Posterior vena cava (tissue), 2 donors: ENCODE measurements at regions not wholly inside any gene's neighbourhood (a gene's known extent, or its start where the extent isn't known, plus 50 kb on each side); places are given as distances from the start of the nearest gene placed in this dataset.
"Not testable (repeated sequence)": the region's sequence is repeated elsewhere in the genome, so short reads cannot be mapped to it uniquely, and the experiment has no call there.

Experiments used
- DNase-seq: peaks from one replicate; pipeline ENCODE4 v3.0.0-alpha.2; 2020; ENCODE audit warnings: low spot score
- intact Hi-C, 2 donors: fragments of 100-400 bp; cut with DNase I; formaldehyde crosslinking; loops; one replicate each; pipeline versions ENCODE4 v1.14.1 to v1.14.2; 2022 to 2023
- donor health status: DM: yes; HTN: yes; CAD: no.
- donor health status: DM: yes; HTN: yes; CAD: no.

DNA sequence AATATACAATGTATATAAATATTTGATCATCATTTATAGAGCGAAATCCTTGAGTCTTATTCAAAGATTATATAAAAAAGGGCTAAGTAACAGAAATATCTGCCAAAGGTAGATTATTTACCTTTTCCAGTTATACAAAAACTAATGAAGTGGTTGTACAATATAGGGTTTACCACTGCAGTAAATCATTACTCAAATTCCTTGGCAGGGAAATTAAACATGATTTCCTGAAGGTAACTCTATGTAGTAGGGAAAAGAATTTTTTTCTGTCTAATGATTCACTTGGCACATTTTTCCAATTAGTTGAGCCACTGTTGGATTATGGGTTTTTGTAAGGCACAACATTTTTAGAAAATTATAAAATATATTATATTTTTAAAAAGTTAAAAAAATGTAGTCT lies 129.6 kb downstream of the NR2F2 start:
- no peak for DNase-seq
- intact Hi-C loops: no loop called here

- DNase-seq: no peak
- intact Hi-C loops: no loop called here
These were observed 132.6 kb downstream of the NR2F2 start for GRCh38 chr15:96462768-96463750.

DNA sequence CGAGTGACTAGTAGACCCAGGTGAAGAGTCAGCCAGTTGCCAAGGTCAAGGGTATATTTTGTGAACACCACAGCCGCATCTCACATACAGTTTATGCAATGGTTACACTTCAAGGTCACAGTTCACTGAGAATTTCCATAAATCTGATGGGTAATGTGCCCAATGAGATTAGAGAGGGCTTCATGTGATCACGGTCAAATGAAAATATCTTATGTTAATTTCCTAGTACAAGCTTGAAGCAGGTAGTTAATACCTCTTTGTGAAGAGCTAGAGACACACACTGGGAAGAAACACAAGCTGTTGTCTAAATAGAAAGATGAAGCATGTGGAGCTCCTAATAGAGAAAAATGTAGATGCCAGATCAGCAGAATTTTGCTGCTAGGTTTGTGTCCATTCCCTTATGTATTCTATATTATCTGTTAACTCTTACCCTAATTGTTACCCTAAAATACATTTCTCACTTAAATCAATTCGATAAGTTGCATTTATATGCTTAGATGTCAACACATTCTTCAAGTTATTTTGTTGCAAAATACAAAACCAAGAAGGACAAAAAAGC lies 136.0 kb downstream of the NR2F2 start:
- no peak for DNase-seq
- intact Hi-C loops: no loop called here

DNA sequence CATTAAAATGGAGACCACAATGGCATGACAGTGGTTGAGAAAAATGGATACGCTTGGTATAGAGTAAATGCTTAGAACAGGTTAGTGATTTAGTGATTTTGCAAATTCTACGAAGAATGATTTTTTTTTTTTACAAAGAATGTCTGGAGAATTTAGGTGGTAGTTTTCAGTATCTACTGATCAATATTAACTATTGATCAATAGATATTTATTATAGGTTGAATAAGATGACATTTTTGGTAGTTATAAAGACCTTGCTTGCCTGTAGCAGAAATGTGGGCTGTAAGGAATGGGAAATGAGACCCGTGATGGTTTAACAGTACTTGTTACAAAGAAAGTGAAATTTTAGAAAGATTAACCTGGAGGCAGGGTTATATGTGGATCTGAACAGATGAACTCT lies 137.5 kb downstream of the NR2F2 start:
- intact Hi-C loops: no loop called here
- no peak for DNase-seq

- intact Hi-C loops: no loop called here
- no peak for DNase-seq
These were observed 140.3 kb downstream of the NR2F2 start for GRCh38 chr15:96470681-96471310.

- DNase-seq: no peak
- intact Hi-C loops: no loop called here
These were observed 142.2 kb downstream of the NR2F2 start for GRCh38 chr15:96472681-96473080.

DNA sequence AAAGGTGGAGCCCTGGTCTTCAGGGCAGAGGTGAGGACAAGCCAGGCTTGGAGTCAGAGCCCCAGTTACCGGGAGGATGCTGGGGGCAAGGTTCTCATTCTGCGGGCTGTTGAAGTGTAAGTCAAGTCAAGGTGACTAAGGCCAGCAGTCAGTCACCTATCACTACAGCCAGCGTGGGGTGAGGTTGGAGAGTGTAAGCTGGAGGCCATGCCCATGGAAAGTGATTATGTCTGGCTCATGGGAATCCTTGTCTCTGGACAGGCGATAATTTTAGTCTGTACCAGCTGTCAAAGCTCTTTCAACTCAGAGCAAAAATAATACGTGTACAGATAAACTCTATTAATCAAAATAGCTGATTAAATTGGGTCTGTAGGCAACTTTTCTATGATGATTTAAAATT lies 143.1 kb downstream of the NR2F2 start:
- intact Hi-C loops: no loop called here
- no peak for DNase-seq

- intact Hi-C loops: no loop called here
- DNase-seq: no peak
These were observed 143.7 kb downstream of the NR2F2 start for GRCh38 chr15:96474231-96474664.

DNA sequence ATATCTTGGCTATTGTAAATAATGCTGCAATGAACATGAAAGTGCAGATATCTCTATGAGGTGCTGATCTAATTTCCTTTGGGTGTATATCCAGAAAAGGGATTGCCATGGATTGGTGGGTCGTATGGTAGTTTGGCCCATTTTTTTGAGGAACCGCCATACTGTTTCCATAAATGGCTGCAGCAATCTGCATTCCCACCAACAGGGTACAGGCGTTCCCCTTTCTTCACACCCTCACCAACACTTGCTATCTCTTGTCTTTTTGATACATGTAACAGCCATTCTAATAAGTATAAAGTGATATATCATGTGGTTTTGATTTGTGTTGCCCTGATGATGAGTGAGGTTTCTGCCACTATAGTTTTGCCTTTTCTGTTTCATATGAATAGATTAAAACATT lies 146.7 kb downstream of the NR2F2 start:
- no peak for DNase-seq
- intact Hi-C loops: no loop called here

DNA sequence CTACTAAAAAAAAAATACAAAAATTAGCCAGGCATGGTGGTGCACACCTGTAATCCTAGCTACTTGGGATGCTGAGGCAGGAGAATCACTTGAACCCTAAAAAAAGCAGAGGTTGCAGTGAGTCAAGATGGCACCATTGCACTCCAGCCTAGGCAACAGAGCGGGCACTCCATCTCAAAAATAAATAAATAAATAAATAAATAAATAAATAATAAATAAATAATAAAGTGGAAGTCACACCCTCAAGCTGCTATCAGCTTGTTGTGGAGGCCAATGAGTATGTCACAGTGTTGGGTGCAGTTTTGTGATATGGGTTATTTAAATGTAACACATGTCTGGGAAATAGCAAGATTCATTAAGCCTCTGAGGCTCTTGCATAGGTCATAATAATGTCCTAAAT lies 153.9 kb downstream of the NR2F2 start:
- DNase-seq, intact Hi-C loops: not testable (repeated sequence)

- intact Hi-C loops: no loop called here
These were observed 154.3 kb downstream of the NR2F2 start for GRCh38 chr15:96484830-96485229.

DNA sequence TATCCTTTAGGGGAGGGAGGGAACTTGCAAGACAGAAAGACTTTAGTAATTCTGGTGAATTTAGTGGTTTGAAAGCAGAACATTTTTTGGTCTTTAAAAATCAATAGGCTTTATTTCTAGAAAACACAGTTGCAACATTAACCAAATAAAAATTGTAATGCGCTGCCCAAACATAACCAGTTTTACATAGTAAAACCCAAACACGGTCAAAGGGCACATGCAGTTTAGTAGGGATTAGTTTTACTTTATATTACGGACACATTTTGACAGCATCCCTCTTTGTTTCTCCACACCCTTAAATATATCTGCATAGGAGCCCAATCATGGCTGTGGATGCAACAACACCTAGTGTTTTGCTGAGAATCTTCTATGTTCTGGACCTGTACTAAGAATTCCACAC lies 156.7 kb downstream of the NR2F2 start:
- DNase-seq: no peak
- intact Hi-C loops: no loop called here

More at GRCh38 chr15:96484830-96485229, 154.3 kb downstream of the NR2F2 start:
- DNase-seq: no peak

DNA sequence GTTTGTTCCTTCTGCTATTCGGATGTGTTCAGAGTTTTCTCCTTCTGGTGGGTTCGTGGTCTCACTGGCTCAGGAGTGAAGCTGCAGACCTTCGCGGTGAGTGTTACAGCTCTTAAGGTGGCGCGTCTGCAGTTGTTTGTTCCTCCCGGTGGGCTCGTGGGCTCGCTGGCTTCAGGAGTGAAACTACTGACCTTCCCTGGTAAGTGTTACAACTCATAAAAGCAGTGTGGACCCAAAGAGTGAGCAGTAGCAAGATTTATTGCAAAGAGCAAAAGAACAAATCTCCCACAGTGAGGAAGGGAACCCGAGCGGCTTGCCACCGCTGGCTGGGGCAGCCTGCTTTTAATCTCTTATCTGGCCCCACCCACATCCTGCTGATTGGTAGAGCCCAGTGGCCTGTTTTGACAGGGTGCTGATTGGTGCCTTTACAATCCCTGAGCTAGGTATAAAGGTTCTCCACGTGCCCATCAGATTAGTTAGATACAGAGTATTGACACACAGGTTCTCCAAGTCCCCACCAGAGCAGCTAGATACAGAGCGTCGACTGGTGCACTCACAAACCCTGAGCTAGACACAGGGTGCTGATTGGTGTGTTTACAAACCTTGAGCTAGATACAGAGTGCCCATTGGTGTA lies 160.7 kb downstream of the NR2F2 start:
- intact Hi-C loops, DNase-seq: not testable (repeated sequence)

- intact Hi-C loops: not testable (repeated sequence)
These were observed 161.5 kb downstream of the NR2F2 start for GRCh38 chr15:96491700-96492644.

GRCh38 chr15:96494505-96494904 lies 164.0 kb downstream of the NR2F2 start:
- intact Hi-C loops: no loop called here

More at GRCh38 chr15:96491700-96492644, 161.5 kb downstream of the NR2F2 start:
- DNase-seq: not testable (repeated sequence)

GRCh38 chr15:96495386-96495785 lies 164.9 kb downstream of the NR2F2 start:
- intact Hi-C loops: no loop called here
- no peak for DNase-seq

More at GRCh38 chr15:96494505-96494904, 164.0 kb downstream of the NR2F2 start:
- DNase-seq: no peak

DNA sequence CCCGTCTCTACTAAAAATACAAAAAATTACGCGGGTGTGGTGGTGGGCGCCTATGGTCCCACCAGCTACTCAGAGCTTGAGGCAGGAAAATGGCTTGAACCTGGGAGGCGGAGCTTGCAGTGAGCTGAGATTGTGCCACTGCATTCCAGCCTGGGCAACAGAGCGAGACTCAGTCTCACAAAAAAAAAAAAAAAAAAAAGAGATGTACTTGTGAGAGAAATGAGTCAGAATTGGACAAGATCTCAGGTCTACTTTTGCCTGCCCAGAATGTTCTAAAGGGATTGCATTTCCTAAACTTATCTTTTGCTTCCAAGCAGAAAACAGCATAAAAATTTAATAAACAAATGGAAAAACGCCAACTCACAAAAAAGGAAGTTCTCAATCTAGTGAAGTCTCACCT lies 167.5 kb downstream of the NR2F2 start:
- intact Hi-C loops: no loop called here

DNA sequence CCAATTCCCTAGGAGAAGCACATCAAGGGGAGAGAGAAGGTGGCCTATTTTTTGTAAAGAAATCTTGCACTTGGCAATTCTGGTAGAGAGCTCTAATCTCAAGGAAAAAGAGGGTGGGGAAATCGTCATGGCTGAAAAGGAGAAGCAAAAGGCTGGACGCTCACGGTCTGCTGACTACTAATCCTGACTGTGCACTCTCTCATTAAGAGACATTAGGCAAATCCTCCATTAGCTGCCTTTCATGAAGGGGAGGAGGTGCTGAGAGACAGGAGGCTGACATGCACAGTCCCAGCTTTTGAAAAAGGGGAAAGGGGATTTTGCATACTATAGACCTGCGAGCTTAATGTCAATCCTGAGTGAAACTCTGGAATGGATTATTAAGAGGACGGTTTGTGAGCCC lies 170.0 kb downstream of the NR2F2 start:
- intact Hi-C loops: no loop called here
- DNase-seq: no peak

More for the DNA sequence above, 167.5 kb downstream of the NR2F2 start:
- no peak for DNase-seq

DNA sequence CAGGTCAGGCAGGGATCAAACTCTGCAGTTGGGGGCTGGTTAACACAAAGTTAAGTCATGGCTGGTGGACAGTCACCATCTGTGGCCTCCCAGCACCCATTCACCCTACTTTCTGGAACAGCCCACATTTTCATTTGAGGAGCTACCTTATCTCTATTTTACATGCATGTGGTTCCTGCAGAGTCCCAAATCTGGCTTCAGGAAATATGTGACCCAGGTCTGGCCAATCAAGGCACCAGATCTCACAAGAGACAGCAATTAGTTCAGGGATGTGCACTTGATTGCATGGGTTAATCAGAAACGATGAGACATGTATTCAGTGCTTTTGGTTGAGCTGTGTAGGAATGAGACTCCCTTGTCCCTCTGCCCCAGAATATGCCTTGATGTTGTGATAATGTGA lies 170.9 kb downstream of the NR2F2 start:
- intact Hi-C loops: no loop called here
- DNase-seq: no peak
